ENCODE measurements at regions not wholly inside any gene's neighbourhood (a gene's known extent, or its start where the extent isn't known, plus 50 kb on each side); places are given as distances from the start of the nearest gene placed in this dataset.

DNA sequence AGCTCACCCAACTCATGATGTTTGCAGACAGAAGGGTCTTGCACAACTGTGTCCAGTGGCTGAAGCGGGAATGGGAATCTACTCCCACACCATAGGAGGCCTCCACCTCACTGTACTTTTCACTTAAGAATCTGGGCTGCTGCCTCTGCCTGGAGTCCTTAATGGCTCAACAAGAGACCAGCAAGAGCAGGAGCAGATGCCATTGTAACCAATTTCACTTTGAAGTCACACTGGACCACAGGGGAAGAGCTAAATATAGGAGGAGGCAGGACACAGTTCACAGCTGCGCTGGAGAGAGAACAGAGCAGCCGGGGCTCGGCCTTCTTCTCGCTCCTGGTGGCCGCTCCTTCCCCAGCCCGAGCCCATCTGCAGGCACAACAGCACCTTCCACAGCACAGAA is 120.4 kb downstream of the SIPA1L2 start:
- TF ChIP-seq, protein P1, sequence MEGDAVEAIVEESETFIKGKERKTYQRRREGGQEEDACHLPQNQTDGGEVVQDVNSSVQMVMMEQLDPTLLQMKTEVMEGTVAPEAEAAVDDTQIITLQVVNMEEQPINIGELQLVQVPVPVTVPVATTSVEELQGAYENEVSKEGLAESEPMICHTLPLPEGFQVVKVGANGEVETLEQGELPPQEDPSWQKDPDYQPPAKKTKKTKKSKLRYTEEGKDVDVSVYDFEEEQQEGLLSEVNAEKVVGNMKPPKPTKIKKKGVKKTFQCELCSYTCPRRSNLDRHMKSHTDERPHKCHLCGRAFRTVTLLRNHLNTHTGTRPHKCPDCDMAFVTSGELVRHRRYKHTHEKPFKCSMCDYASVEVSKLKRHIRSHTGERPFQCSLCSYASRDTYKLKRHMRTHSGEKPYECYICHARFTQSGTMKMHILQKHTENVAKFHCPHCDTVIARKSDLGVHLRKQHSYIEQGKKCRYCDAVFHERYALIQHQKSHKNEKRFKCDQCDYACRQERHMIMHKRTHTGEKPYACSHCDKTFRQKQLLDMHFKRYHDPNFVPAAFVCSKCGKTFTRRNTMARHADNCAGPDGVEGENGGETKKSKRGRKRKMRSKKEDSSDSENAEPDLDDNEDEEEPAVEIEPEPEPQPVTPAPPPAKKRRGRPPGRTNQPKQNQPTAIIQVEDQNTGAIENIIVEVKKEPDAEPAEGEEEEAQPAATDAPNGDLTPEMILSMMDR (IDR thresholded peaks at IDR 0.05), result no peak
- TF ChIP-seq POLR2A (IDR thresholded peaks at IDR 0.05), result no peak
